Dedifferentiated amniotic fluid mesenchymal stem cell (primary cell): ENCODE measurements at regions not wholly inside any gene's neighbourhood (a gene's known extent, or its start where the extent isn't known, plus 50 kb on each side); places are given as distances from the start of the nearest gene placed in this dataset.

Experiments used
- DNase-seq: peaks from one replicate; pipeline ENCODE4 v3.0.0-alpha.2; 2016; ENCODE audit errors: extremely low spot score

GRCh38 chr5:87954121-87954520 lies 314.5 kb downstream of the TMEM161B start:
- no peak for DNase-seq

- no peak for DNase-seq
These were observed 317.0 kb downstream of the TMEM161B start for GRCh38 chr5:87951661-87952060.

GRCh38 chr5:87949676-87950631 lies 318.7 kb downstream of the TMEM161B start:
- no peak for DNase-seq

GRCh38 chr5:87948486-87948885 lies 320.2 kb downstream of the TMEM161B start:
- no peak for DNase-seq

GRCh38 chr5:87946271-87946670 lies 322.4 kb downstream of the TMEM161B start:
- no peak for DNase-seq

GRCh38 chr5:87945286-87945650 lies 323.4 kb downstream of the TMEM161B start:
- no peak for DNase-seq

- DNase-seq = no peak
These were observed 323.9 kb downstream of the TMEM161B start for GRCh38 chr5:87944553-87945285.

- DNase-seq = no peak
These were observed 327.9 kb downstream of the TMEM161B start for GRCh38 chr5:87940775-87941174.

GRCh38 chr5:87936667-87937066 lies 332.0 kb downstream of the TMEM161B start:
- DNase-seq = no peak

- no peak for DNase-seq
These were observed 344.2 kb downstream of the TMEM161B start for GRCh38 chr5:87924436-87924835.

GRCh38 chr5:87916320-87916719 lies 352.3 kb downstream of the TMEM161B start:
- no peak for DNase-seq

- no peak for DNase-seq
These were observed 356.2 kb downstream of the TMEM161B start for GRCh38 chr5:87912419-87912818.

- DNase-seq = no peak
These were observed 359.3 kb downstream of the TMEM161B start for GRCh38 chr5:87909382-87909781.

GRCh38 chr5:87906962-87907361 lies 361.7 kb downstream of the TMEM161B start:
- no peak for DNase-seq

GRCh38 chr5:87900419-87900818 lies 368.2 kb downstream of the TMEM161B start:
- no peak for DNase-seq

- no peak for DNase-seq
These were observed 368.9 kb downstream of the TMEM161B start for GRCh38 chr5:87899721-87900131.

- no peak for DNase-seq
These were observed 369.4 kb downstream of the TMEM161B start for GRCh38 chr5:87899208-87899661.

- DNase-seq = no peak
These were observed 370.1 kb downstream of the TMEM161B start for GRCh38 chr5:87898574-87898973.

- DNase-seq = no peak
These were observed 380.5 kb downstream of the TMEM161B start for GRCh38 chr5:87888139-87888538.

GRCh38 chr5:87887247-87887646 lies 381.4 kb downstream of the TMEM161B start:
- DNase-seq = no peak

- DNase-seq = no peak
These were observed 382.5 kb downstream of the TMEM161B start for GRCh38 chr5:87886164-87886563.

- no peak for DNase-seq
These were observed 382.9 kb downstream of the TMEM161B start for GRCh38 chr5:87885758-87886157.

- no peak for DNase-seq
These were observed 391.1 kb downstream of the TMEM161B start for GRCh38 chr5:87877495-87877894.
